Body of pancreas (tissue), 4 donors: ENCODE measurements at regions not wholly inside any gene's neighbourhood (a gene's known extent, or its start where the extent isn't known, plus 50 kb on each side); places are given as distances from the start of the nearest gene placed in this dataset.

Experiments used
- ATAC-seq: fragments of 150-250 bp; one replicate; pipeline ENCODE4 v1.9.1; 2016
- DNase-seq, 4 donors: peaks; one replicate each; pipeline ENCODE4 v3.0.0-alpha.2; 2019
- H3K27ac ChIP-seq, 4 donors: fragments of 200-600 bp; sonication (generic); 1 replicate in 3 of 4; 2 replicates in 1 of 4; pipeline versions ENCODE4 v1.5.1 to v1.6.1; 2016 to 2019; ENCODE audit warnings: mild to moderate bottlenecking in 1 of 4, mixed read lengths in 1 of 4, moderate library complexity in 1 of 4
- H3K27me3 ChIP-seq, 2 donors: fragments of 200-600 bp; sonication (generic); one replicate each; pipeline ENCODE4 v1.6.0; 2016; ENCODE audit warnings: mild to moderate bottlenecking in 1 of 2
- H3K36me3 ChIP-seq, 2 donors: fragments of 200-600 bp; sonication (generic); replicated peaks in 1 of 2; 2 replicates each; pipeline ENCODE4 v1.5.1; 2016; ENCODE audit warnings: low read depth in 2 of 2; ENCODE audit not compliant: insufficient read depth in 1 of 2
- H3K4me1 ChIP-seq: fragments of 200-600 bp; sonication (generic); one replicate; pipeline ENCODE4 v1.6.0; 2016
- H3K4me3 ChIP-seq, 2 donors: fragments of 200-600 bp; sonication (generic); 1 replicate in 1 of 2; 2 replicates in 1 of 2; pipeline ENCODE4 v1.5.1; 2016 to 2019
- H3K9me3 ChIP-seq, 3 donors: fragments of 200-600 bp; sonication (generic); 1 replicate in 2 of 3; 2 replicates in 1 of 3; pipeline ENCODE4 v1.5.1; 2016
- POLR2A ChIP-seq, 3 donors: fragments of 450-650 bp; IDR thresholded peaks; one replicate each; pipeline ENCODE4 v1.6.1; 2016; ENCODE audit warnings: antibody characterized with exemption in 3 of 3, mild to moderate bottlenecking in 2 of 3
- WGBS, 2 donors: methylation state at CpG; one replicate each; pipeline ENCODE4 v1.1.5; 2017; 5-methylcytosine and 5-hydroxymethylcytosine counted together
- intact Hi-C: fragments of 100-400 bp; cut with DNase I; formaldehyde crosslinking; loops from one replicate; pipeline ENCODE4 v1.15.1; 2023
- TF ChIP-seq, protein P1 (sequence below), 7 experiments: fragments of 450-650 bp in 4 of 7; fragments of 200-600 bp in 3 of 7; sonication (generic) in 3 of 7; IDR thresholded peaks; one replicate each; pipeline ENCODE4 v1.5.1; 2016 to 2019; ENCODE audit warnings: antibody characterized with exemption in 7 of 7

DNA sequence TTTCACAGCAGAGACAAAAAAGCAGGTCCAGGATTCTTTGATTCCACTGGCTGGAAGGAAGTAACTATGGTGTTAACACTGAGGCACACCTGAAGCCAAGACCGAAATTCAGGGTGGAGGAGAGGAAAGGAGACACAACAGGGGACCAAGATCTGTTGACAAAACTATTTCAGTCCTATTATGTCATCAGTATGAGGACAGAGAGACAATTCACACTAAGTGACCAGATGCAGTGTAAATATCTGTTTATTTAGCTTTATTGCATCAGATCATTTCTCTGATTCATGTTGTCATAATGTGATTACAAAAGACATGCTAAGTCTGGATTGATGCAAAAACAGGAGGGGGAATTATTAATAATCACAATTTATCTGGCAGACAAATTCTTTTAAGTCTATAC, 118.8 kb downstream of the SIPA1L2 start:
- no peaks in the 10 kb centered on the region for H3K9me3 ChIP-seq

DNA sequence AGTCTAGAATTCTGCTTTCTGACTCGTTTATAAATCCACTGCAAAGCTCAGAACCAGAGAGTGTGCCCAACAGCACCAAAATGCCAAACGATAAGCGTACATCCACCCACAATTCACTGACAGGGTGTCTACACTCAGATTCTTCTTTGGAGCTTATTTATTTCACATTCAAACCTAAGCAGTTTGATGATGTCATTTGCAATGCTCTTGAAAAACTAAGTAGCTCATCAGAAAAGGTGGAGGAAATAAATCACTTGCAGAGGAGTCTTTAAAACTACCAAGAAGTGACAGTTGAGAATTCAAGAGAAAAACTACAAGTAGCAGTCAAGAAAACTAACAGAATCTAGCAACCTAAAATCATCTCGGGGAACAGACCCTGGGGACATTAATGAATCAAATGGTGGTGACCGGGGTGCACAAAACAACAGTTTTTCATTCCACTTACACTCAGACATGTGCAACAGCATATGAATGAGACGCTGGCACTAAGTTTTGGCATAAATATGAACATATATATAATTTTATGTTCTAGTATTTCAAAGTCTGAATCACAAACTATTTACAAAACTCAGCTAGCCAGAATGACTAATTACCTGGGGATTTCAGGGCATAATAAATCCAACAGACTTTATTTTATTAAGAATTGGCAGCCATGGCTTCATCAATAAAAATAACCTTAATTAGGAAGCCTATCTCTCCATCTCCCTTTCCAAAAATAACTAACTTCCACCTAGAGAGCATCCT, 119.4 kb downstream of the SIPA1L2 start:
- H3K4me3 ChIP-seq: no peak overlapping the region
- no peaks in the 10 kb centered on the region for H3K9me3 ChIP-seq
- H3K36me3 ChIP-seq: no peaks in the 10 kb centered on the region
- H3K27ac ChIP-seq: no peak overlapping the region
- intact Hi-C loops: no loop called here
- no peak for TF ChIP-seq POLR2A (IDR thresholded peaks at IDR 0.05)
- TF ChIP-seq, protein P1, sequence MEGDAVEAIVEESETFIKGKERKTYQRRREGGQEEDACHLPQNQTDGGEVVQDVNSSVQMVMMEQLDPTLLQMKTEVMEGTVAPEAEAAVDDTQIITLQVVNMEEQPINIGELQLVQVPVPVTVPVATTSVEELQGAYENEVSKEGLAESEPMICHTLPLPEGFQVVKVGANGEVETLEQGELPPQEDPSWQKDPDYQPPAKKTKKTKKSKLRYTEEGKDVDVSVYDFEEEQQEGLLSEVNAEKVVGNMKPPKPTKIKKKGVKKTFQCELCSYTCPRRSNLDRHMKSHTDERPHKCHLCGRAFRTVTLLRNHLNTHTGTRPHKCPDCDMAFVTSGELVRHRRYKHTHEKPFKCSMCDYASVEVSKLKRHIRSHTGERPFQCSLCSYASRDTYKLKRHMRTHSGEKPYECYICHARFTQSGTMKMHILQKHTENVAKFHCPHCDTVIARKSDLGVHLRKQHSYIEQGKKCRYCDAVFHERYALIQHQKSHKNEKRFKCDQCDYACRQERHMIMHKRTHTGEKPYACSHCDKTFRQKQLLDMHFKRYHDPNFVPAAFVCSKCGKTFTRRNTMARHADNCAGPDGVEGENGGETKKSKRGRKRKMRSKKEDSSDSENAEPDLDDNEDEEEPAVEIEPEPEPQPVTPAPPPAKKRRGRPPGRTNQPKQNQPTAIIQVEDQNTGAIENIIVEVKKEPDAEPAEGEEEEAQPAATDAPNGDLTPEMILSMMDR (IDR thresholded peaks at IDR 0.05): no peak
- ATAC-seq (no peak), DNase-seq (no peak)
- no peaks in the 10 kb centered on the region for H3K27me3 ChIP-seq
- H3K4me1 ChIP-seq: no peaks in the 10 kb centered on the region
- WGBS, 2 donors: 81% methylated on average over 6 of the region's 6 CpGs

More for the DNA sequence above, 118.8 kb downstream of the SIPA1L2 start:
- Histone ChIP-seq H3K27ac (no peak overlapping the region), H3K36me3 (no peaks in the 10 kb centered on the region), H3K27me3 (no peaks in the 10 kb centered on the region), H3K4me1 (no peaks in the 10 kb centered on the region), H3K4me3 (no peak overlapping the region)
- no peak for DNase-seq
- WGBS, 2 donors: 69 to 73% methylated on average over 1 of the region's 1 CpG
- no peak for ATAC-seq
- no peak for TF ChIP-seq POLR2A (IDR thresholded peaks at IDR 0.05)
- TF ChIP-seq, protein P1 (IDR thresholded peaks at IDR 0.05): no peak
- intact Hi-C loops: no loop called here

DNA sequence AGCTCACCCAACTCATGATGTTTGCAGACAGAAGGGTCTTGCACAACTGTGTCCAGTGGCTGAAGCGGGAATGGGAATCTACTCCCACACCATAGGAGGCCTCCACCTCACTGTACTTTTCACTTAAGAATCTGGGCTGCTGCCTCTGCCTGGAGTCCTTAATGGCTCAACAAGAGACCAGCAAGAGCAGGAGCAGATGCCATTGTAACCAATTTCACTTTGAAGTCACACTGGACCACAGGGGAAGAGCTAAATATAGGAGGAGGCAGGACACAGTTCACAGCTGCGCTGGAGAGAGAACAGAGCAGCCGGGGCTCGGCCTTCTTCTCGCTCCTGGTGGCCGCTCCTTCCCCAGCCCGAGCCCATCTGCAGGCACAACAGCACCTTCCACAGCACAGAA, 120.4 kb downstream of the SIPA1L2 start:
- Histone ChIP-seq H3K4me1 (no peaks in the 10 kb centered on the region), H3K27ac (no peak overlapping the region), H3K9me3 (no peaks in the 10 kb centered on the region), H3K36me3 (no peaks in the 10 kb centered on the region), H3K4me3 (no peak overlapping the region), H3K27me3 (no peaks in the 10 kb centered on the region)
- TF ChIP-seq, protein P1 (IDR thresholded peaks at IDR 0.05): no peak
- no peak for TF ChIP-seq POLR2A (IDR thresholded peaks at IDR 0.05)
- WGBS, 2 donors: 61 to 81% methylated on average over 7 of the region's 7 CpGs
- ATAC-seq: no peak
- no peak for DNase-seq
- intact Hi-C loops: no loop called here

DNA sequence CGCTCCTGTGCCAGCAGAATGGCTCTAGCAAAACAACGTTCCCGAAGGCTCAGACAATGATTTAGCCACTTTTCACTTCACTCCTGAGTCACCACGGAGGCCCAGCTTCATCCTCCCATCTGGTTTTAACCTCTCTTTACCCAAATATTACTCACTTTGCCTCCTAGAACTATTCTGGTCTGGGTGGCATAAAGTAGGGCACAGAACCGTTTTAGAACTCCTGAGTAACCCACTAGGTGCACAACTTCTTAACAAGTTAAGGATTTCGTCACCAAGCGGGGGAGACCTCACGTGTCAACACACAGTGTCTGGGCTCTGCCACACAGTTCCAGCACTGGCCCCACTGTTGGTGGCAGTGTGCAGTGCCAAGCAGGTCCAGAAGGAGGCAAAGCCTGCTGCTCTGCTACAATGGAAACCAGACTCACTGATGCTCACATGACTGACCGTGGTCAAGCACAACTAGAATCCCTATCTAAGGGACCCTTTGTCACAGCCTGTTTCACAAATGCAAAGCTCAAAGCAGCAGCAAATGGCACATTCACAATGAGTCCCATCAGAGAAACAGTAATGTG, 121.7 kb downstream of the SIPA1L2 start:
- no peak overlapping the region for H3K4me3 ChIP-seq
- intact Hi-C loops: no loop called here
- TF ChIP-seq POLR2A (IDR thresholded peaks at IDR 0.05): no peak
- TF ChIP-seq, protein P1 (IDR thresholded peaks at IDR 0.05): no peak
- no peaks in the 10 kb centered on the region for H3K36me3 ChIP-seq
- DNase-seq: no peak
- H3K27me3 ChIP-seq: no peaks in the 10 kb centered on the region
- WGBS, 2 donors: 69 to 75% methylated on average over 8 to 9 of the region's 9 CpGs
- no peaks in the 10 kb centered on the region for H3K9me3 ChIP-seq
- no peak overlapping the region for H3K27ac ChIP-seq
- no peak for ATAC-seq
- no peaks in the 10 kb centered on the region for H3K4me1 ChIP-seq

DNA sequence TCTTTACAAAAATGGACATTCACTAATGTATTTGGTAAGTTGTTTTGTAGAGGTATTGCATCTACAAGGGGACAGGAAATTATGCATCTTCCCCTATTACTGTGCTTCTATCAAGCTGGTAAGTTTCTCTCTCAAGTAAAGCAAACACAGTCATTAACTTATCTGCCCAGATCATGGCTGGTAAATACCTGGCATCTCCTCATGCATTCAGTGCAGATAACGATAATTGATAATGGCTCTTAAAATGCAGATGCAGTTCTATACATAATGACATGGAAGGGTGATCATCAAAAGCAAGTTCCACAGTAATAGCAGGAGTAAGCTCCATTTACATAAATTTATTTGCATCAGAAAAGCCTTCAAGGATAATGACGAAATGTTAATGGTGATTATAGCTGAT, 122.4 kb downstream of the SIPA1L2 start:
- intact Hi-C loops: no loop called here
- no peak for ATAC-seq
- WGBS, 2 donors: 69 to 70% methylated on average over 2 of the region's 2 CpGs

More for the DNA sequence above, 122.4 kb downstream of the SIPA1L2 start:
- no peaks in the 10 kb centered on the region for H3K9me3 ChIP-seq
- no peaks in the 10 kb centered on the region for H3K27me3 ChIP-seq
- TF ChIP-seq POLR2A (IDR thresholded peaks at IDR 0.05): no peak
- TF ChIP-seq, protein P1 (IDR thresholded peaks at IDR 0.05): no peak
- no peak for DNase-seq
- no peaks in the 10 kb centered on the region for H3K36me3 ChIP-seq
- no peak overlapping the region for H3K27ac ChIP-seq
- H3K4me3 ChIP-seq: no peak overlapping the region
- no peaks in the 10 kb centered on the region for H3K4me1 ChIP-seq
